RWPE1 (cell line): ENCODE measurements at regions not wholly inside any gene's neighbourhood (a gene's known extent, or its start where the extent isn't known, plus 50 kb on each side); places are given as distances from the start of the nearest gene placed in this dataset.
"Not testable (repeated sequence)": the region's sequence is repeated elsewhere in the genome, so short reads cannot be mapped to it uniquely, and the experiment has no call there.

Experiments
- CTCF ChIA-PET: fragments of 350-600 bp; sonication (Branson Sonifier 250); formaldehyde crosslinking; extraction: SDS; loops from one replicate; lab custom pipeline; 2021; lab: Yijun Ruan, JAX
- POLR2A ChIA-PET: fragments of 400-600 bp; formaldehyde crosslinking; extraction: SDS; loops from one replicate; lab custom pipeline; 2020; ENCODE audit warnings: antibody characterized with exemption; ENCODE audit not compliant: low non-redundant PET; lab: Yijun Ruan, JAX
- DNase-seq: peaks from one replicate; pipeline ENCODE4 v3.0.0; 2012; ENCODE audit warnings: low spot score
- H3K27ac ChIP-seq: fragments of 450-650 bp; 2 replicates; pipeline ENCODE4 v1.5.1; 2017
- CTCF ChIP-seq: fragments of 450-650 bp; conservative IDR thresholded peaks from 2 replicates; pipeline ENCODE4 v1.5.1; 2017; ENCODE audit warnings: low read depth, mild to moderate bottlenecking

DNA sequence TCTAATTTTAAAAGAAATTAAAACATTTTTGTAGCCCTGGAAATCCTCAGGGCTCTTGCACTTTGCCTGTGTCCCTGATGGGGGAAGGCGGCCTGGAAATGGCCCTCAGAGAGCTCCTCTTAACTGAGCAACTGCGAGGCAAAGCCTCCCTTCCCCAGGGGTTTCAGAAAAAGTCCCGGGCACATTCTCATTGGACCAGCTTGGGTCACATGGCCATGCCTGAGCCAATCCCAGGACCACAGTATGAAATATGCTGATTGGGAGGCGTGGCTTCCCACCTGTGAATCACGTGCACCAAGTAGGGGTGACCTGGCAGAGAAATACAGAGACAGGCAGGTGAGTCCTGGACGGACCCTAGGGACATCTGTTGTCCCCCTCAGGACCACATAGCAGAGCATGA is 90.4 kb upstream of the SFSWAP start:
- DNase-seq: no peak
- no peak for TF ChIP-seq CTCF
- no peak overlapping the region for H3K27ac ChIP-seq
- CTCF ChIA-PET: no interaction called here
- POLR2A ChIA-PET: no interaction called here

GRCh38 chr12:131620946-131621681 is 89.8 kb upstream of the SFSWAP start:
- no peak for TF ChIP-seq CTCF
- no peak for DNase-seq
- ChIA-PET POLR2A (no interaction called here), CTCF (interaction anchor here (0.6 to 0.8 kb wide), 2 partner anchors 355 to 517 kb away, joined by 3 to 4 read pairs; no protein-coding TSS in a partner anchor)
- H3K27ac ChIP-seq: peak overlapping the region; percentile 64

- POLR2A ChIA-PET: no interaction called here
- DNase-seq: no peak
- peak overlapping the region; percentile 64 for H3K27ac ChIP-seq
- no peak for TF ChIP-seq CTCF
- CTCF ChIA-PET: interaction anchor here (0.8 kb wide), 1 partner anchor 517 kb away, joined by 4 read pairs; no protein-coding TSS in a partner anchor
Observed at GRCh38 chr12:131621701-131622421, 89.0 kb upstream of the SFSWAP start.

DNA sequence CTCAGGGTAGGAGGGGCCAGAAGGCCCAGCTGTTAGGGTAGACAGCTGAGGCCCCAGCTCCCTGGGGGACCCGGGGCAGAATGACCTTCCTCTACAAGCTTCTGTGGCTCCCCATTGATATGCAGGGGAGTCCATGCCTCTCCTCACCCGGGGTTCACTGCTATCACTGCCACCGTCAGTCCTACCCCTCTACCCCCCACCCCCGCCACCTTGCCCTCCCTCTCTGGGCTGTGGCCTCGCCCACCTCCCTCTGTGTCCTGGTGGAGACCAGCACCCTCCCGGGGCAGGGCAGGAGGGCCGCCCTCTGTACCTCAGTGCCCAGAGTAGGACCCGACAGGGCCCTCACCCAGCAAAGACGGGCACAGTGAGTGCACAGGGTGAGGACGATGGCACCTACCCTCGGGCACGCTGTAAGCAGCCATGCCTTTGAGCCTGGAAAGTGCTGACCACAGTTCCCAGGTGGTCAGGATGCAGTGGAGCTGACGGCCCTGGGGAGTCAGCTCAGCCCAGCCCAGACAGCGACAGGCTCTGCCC is 88.4 kb upstream of the SFSWAP start:
- ChIA-PET CTCF (no interaction called here), POLR2A (no interaction called here)
- no peak for TF ChIP-seq CTCF
- H3K27ac ChIP-seq: peak overlapping the region; percentile 64
- no peak for DNase-seq

GRCh38 chr12:131623404-131624368 is 87.2 kb upstream of the SFSWAP start:
- CTCF ChIA-PET: interaction anchor here (0.6 to 0.7 kb wide), 2 partner anchors 359 to 1388 kb away, joined by 3 read pairs; no protein-coding TSS in a partner anchor
- H3K27ac ChIP-seq: peak overlapping the region; percentile 75
- DNase-seq, POLR2A ChIA-PET: not testable (repeated sequence)

- H3K27ac ChIP-seq: peak overlapping the region; percentile 75
- POLR2A ChIA-PET, DNase-seq: not testable (repeated sequence)
- CTCF ChIA-PET: interaction anchor here (0.6 kb wide), 2 partner anchors 1211 to 1388 kb away, joined by 3 to 5 read pairs; no protein-coding TSS in a partner anchor
Observed at GRCh38 chr12:131624369-131624739, 86.5 kb upstream of the SFSWAP start.

DNA sequence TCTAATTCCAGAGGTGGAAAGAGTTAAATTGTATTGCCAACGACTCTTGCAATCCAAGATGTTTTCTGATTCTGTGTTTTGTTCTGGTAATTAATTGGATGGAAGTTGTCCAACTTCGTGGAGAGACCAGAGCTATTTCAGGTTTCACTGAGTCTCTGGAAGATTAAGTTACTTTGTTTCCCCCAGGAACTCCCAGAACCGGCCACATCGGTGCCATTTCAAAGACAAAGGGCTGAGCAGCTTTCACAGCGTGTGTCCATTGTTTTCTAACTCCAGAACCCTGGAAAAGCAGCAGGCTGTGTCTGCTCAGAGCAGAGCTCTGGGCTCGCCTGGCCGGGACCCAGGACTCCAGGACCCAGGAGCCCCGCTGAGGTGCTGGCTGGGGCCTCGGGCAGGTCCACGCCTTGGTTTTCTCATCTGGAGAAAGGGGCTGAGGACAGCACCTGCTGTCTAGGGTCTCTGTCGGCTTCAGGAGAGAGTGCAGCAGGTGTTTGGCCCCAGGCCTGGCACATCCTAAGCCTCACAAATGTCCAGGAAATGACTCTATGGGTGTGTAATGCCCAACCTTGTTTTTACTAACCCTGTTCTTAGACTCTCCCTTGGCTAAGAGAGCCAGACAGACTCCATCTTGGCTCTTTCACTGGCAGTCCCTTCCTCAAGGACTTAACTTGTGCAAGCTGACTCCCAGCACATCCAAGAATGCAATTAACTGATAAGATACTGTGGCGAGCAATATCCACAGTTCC is 86.0 kb upstream of the SFSWAP start:
- POLR2A ChIA-PET, DNase-seq: not testable (repeated sequence)
- H3K27ac ChIP-seq: peak overlapping the region; percentile 75
- CTCF ChIA-PET: interaction anchor here (0.6 kb wide), 1 partner anchor 1212 kb away, joined by 5 read pairs; no protein-coding TSS in a partner anchor

- POLR2A ChIA-PET, CTCF ChIA-PET, DNase-seq: not testable (repeated sequence)
- H3K27ac ChIP-seq: peak overlapping the region; percentile 75
Observed at GRCh38 chr12:131625966-131626722, 84.7 kb upstream of the SFSWAP start.

- H3K27ac ChIP-seq, POLR2A ChIA-PET, CTCF ChIA-PET, DNase-seq: not testable (repeated sequence)
Observed at GRCh38 chr12:131627151-131628022, 83.5 kb upstream of the SFSWAP start.
